ENCODE measurements at regions not wholly inside any gene's neighbourhood (a gene's known extent, or its start where the extent isn't known, plus 50 kb on each side); places are given as distances from the start of the nearest gene placed in this dataset.

GRCh38 chr2:198953328-198953727 lies 504.4 kb downstream of the SATB2 start:
- Histone ChIP-seq H3K36me3 (ENCODE audit: insufficient read depth, low read length) (no peaks in the 10 kb centered on the region), H3K27me3 (ENCODE audit: insufficient read depth, low read length) (no peaks in the 10 kb centered on the region), H3K4me3 (ENCODE audit: insufficient read depth, low read length) (no peak overlapping the region), H3K27ac (ENCODE audit: low read depth, low read length) (no peak overlapping the region), H3K79me2 (ENCODE audit: insufficient read depth, low read length) (no peaks in the 10 kb centered on the region), H4K20me1 (ENCODE audit: insufficient read depth, low read length) (no peaks in the 10 kb centered on the region), H3K4me1 (ENCODE audit: insufficient read depth, low read length) (no peaks in the 10 kb centered on the region), H2AFZ (ENCODE audit: low read length) (no peak overlapping the region), H3K9me3 (ENCODE audit: low read depth, low read length) (no peaks in the 10 kb centered on the region), H3K4me2 (ENCODE audit: insufficient read depth, low read length) (no peak overlapping the region)
- no peak for DNase-seq (ENCODE audit: insufficient read length, low spot score, missing footprints)
- no peak for TF ChIP-seq CTCF (IDR thresholded peaks at IDR 0.05; ENCODE audit: extremely low read depth, low read depth, low read length)

- TF ChIP-seq CTCF (IDR thresholded peaks at IDR 0.05; ENCODE audit: extremely low read depth, low read depth, low read length) = no peak
- H3K9me3 ChIP-seq (ENCODE audit: low read depth, low read length) = no peaks in the 10 kb centered on the region
- H3K4me1 ChIP-seq (ENCODE audit: insufficient read depth, low read length) = no peaks in the 10 kb centered on the region
- H3K36me3 ChIP-seq (ENCODE audit: insufficient read depth, low read length) = no peaks in the 10 kb centered on the region
- peak; percentile 66 for DNase-seq (ENCODE audit: insufficient read length, low spot score, missing footprints)
- no peaks in the 10 kb centered on the region for H3K79me2 ChIP-seq (ENCODE audit: insufficient read depth, low read length)
- no peaks in the 10 kb centered on the region for H4K20me1 ChIP-seq (ENCODE audit: insufficient read depth, low read length)
- no peaks in the 10 kb centered on the region for H3K27me3 ChIP-seq (ENCODE audit: insufficient read depth, low read length)
- no peak overlapping the region for H3K4me2 ChIP-seq (ENCODE audit: insufficient read depth, low read length)
- no peak overlapping the region for H2AFZ ChIP-seq (ENCODE audit: low read length)
- no peak overlapping the region for H3K27ac ChIP-seq (ENCODE audit: low read depth, low read length)
- H3K4me3 ChIP-seq (ENCODE audit: insufficient read depth, low read length) = no peak overlapping the region
These were observed 506.9 kb downstream of the SATB2 start for GRCh38 chr2:198950803-198951202.

- no peak for DNase-seq (ENCODE audit: insufficient read length, low spot score, missing footprints)
- Histone ChIP-seq H3K9me3 (ENCODE audit: low read depth, low read length) (no peaks in the 10 kb centered on the region), H3K36me3 (ENCODE audit: insufficient read depth, low read length) (no peaks in the 10 kb centered on the region), H3K4me1 (ENCODE audit: insufficient read depth, low read length) (no peaks in the 10 kb centered on the region), H3K27me3 (ENCODE audit: insufficient read depth, low read length) (no peaks in the 10 kb centered on the region), H3K4me2 (ENCODE audit: insufficient read depth, low read length) (no peak overlapping the region), H3K79me2 (ENCODE audit: insufficient read depth, low read length) (no peaks in the 10 kb centered on the region), H4K20me1 (ENCODE audit: insufficient read depth, low read length) (no peaks in the 10 kb centered on the region), H3K4me3 (ENCODE audit: insufficient read depth, low read length) (no peak overlapping the region), H2AFZ (ENCODE audit: low read length) (no peak overlapping the region), H3K27ac (ENCODE audit: low read depth, low read length) (no peak overlapping the region)
- no peak for TF ChIP-seq CTCF (IDR thresholded peaks at IDR 0.05; ENCODE audit: extremely low read depth, low read depth, low read length)
These were observed 512.2 kb downstream of the SATB2 start for GRCh38 chr2:198945496-198945895.

- peak; percentile 47 for TF ChIP-seq CTCF (IDR thresholded peaks at IDR 0.05; ENCODE audit: extremely low read depth, low read depth, low read length)
- no peak for DNase-seq (ENCODE audit: insufficient read length, low spot score, missing footprints)
These were observed 527.6 kb downstream of the SATB2 start for GRCh38 chr2:198930170-198930569.

More at GRCh38 chr2:198930170-198930569, 527.6 kb downstream of the SATB2 start:
- Histone ChIP-seq H4K20me1 (ENCODE audit: insufficient read depth, low read length) (no peaks in the 10 kb centered on the region), H3K27me3 (ENCODE audit: insufficient read depth, low read length) (no peaks in the 10 kb centered on the region), H3K9me3 (ENCODE audit: low read depth, low read length) (no peaks in the 10 kb centered on the region), H3K4me2 (ENCODE audit: insufficient read depth, low read length) (no peak overlapping the region), H3K36me3 (ENCODE audit: insufficient read depth, low read length) (no peaks in the 10 kb centered on the region), H3K4me1 (ENCODE audit: insufficient read depth, low read length) (no peaks in the 10 kb centered on the region), H3K79me2 (ENCODE audit: insufficient read depth, low read length) (no peaks in the 10 kb centered on the region), H2AFZ (ENCODE audit: low read length) (no peak overlapping the region), H3K27ac (ENCODE audit: low read depth, low read length) (no peak overlapping the region), H3K4me3 (ENCODE audit: insufficient read depth, low read length) (no peak overlapping the region)
